ENCODE measurements at regions not wholly inside any gene's neighbourhood (a gene's known extent, or its start where the extent isn't known, plus 50 kb on each side); places are given as distances from the start of the nearest gene placed in this dataset.

GRCh38 chr16:7200320-7200719 is 132.3 kb upstream of the RBFOX1 start:
- H3K4me3 ChIP-seq (ENCODE audit: low read length), result no peak overlapping the region
- no peak for TF ChIP-seq CTCF (IDR thresholded peaks at IDR 0.05; ENCODE audit: insufficient read depth, low read depth, low read length, missing control alignments)
- DNase-seq (ENCODE audit: low read depth), result no peak

DNA sequence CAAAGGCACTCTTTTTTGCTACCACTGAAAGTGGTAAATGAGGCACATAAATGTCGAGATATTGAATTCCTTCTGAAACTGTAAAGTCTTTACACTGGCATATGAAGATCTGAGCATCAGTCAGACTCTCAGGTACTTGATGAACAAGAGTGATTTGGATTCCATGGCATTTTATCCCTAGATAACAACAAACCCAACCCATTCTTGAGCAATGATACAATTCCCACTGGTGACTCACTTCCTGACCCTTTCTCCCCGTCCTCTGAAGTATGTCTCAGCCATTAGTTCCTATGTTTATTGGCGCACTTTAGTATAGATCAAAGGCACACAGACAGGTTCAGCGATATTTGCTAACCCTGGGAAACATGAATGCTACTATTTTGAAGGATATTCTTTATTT is 147.0 kb upstream of the RBFOX1 start:
- TF ChIP-seq CTCF (IDR thresholded peaks at IDR 0.05; ENCODE audit: insufficient read depth, low read depth, low read length, missing control alignments), result no peak
- peak; percentile 22 for DNase-seq (ENCODE audit: low read depth)
- H3K4me3 ChIP-seq (ENCODE audit: low read length), result no peak overlapping the region

- H3K4me3 ChIP-seq (ENCODE audit: low read length), result no peak overlapping the region
- DNase-seq (ENCODE audit: low read depth), result no peak
- TF ChIP-seq CTCF (IDR thresholded peaks at IDR 0.05; ENCODE audit: insufficient read depth, low read depth, low read length, missing control alignments), result no peak
Observed at GRCh38 chr16:7185165-7185564, 147.5 kb upstream of the RBFOX1 start.

- DNase-seq (ENCODE audit: low read depth), result no peak
- no peak overlapping the region for H3K4me3 ChIP-seq (ENCODE audit: low read length)
- no peak for TF ChIP-seq CTCF (IDR thresholded peaks at IDR 0.05; ENCODE audit: insufficient read depth, low read depth, low read length, missing control alignments)
Observed at GRCh38 chr16:7183768-7184167, 148.9 kb upstream of the RBFOX1 start.

DNA sequence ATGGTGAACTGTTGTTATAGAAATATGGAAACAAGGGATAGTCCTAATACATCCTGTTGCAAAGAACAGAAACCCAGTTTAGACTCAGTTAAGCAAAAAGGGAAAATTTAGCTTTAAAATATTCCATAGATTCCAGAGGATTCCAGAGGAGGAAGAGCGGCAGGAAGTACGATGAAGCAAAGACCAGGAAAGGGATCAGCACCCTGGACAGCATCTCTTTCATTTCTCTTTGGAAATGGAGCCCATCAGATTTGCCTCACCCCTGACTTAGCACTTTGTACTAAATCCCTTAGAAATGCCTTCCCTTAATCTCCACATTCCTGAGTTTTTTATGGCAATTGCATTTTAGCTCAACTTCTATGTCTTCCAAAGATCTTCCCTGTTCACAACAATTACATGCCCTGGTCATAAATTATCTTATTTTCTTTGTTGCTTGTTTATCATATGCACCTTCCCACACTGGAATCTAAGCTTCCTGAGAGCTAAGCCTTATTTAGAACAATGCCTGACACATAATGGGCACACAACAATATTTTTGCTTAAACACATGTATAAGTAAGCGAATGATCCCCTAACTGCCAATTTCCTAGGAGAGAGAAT is 150.0 kb upstream of the RBFOX1 start:
- no peak for TF ChIP-seq CTCF (IDR thresholded peaks at IDR 0.05; ENCODE audit: insufficient read depth, low read depth, low read length, missing control alignments)
- DNase-seq (ENCODE audit: low read depth), result no peak

GRCh38 chr16:7177875-7178274 is 154.8 kb upstream of the RBFOX1 start:
- DNase-seq (ENCODE audit: low read depth), result no peak
- no peak for TF ChIP-seq CTCF (IDR thresholded peaks at IDR 0.05; ENCODE audit: insufficient read depth, low read depth, low read length, missing control alignments)
- no peak overlapping the region for H3K4me3 ChIP-seq (ENCODE audit: low read length)

More for the DNA sequence above, 150.0 kb upstream of the RBFOX1 start:
- H3K4me3 ChIP-seq (ENCODE audit: low read length), result no peak overlapping the region

GRCh38 chr16:7171151-7171550 is 161.5 kb upstream of the RBFOX1 start:
- no peak for DNase-seq (ENCODE audit: low read depth)
- H3K4me3 ChIP-seq (ENCODE audit: low read length), result no peak overlapping the region
- no peak for TF ChIP-seq CTCF (IDR thresholded peaks at IDR 0.05; ENCODE audit: insufficient read depth, low read depth, low read length, missing control alignments)

All from epithelial cell of esophagus (primary cell).